ENCODE measurements at regions not wholly inside any gene's neighbourhood (a gene's known extent, or its start where the extent isn't known, plus 50 kb on each side); places are given as distances from the start of the nearest gene placed in this dataset.

DNA sequence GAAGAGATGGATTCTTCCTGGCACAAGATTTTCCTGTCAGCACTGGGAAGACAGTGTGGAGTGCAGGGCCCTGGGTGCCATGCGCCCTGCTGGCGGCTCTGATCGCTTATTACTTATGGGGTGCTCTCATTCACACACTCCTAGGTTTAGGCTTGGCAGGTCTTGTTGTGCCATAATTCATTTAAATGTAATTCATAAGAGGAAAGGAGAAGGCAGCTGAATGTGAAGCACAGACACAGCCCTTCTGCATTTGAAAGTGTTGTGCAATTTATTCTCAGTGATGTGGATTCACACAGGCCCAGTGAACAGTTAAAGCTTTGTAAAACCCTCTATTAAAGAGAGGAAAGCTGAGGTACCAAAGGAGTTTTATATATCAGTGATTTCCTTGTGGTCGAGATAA is 249.7 kb downstream of the C4orf33 start:
- Histone ChIP-seq H3K4me3 (no peak overlapping the region), H3K9me3 (ENCODE audit: low read depth) (no peaks in the 10 kb centered on the region), H3K36me3 (ENCODE audit: low read depth) (no peaks in the 10 kb centered on the region), H3K9me2 (ENCODE audit: insufficient read depth) (no peaks in the 10 kb centered on the region), H3K27me3 (replicated peaks; ENCODE audit: insufficient read depth) (peaks cover 14% of the 10 kb centered on the region; the same call in 1 of the 2 replicates), H3F3A (ENCODE audit: insufficient read depth) (peaks cover 5% of the 10 kb centered on the region), H3K79me2 (ENCODE audit: insufficient read depth) (no peaks in the 10 kb centered on the region), H3K4me2 (ENCODE audit: unreplicated experiment) (no peak overlapping the region), H4K20me1 (ENCODE audit: insufficient read depth) (no peaks in the 10 kb centered on the region), H3K27ac (no peak overlapping the region), H3K9ac (no peak overlapping the region), H2AFZ (no peak overlapping the region), H3K4me1 (ENCODE audit: insufficient read depth) (peaks cover 17% of the 10 kb centered on the region)
- TF ChIP-seq EZH2 (IDR thresholded peaks at IDR 0.05; ENCODE audit: insufficient read depth, poor library complexity, severe bottlenecking) = no peak
- no peak for TF ChIP-seq EZH2phosphoT487 (IDR thresholded peaks at IDR 0.05; ENCODE audit: insufficient read depth, low read depth)
- in situ Hi-C loops (cut with MboI) = loop anchor here (10.0 to 25.0 kb wide), 2 partner anchors 289 to 1158 kb away; no protein-coding TSS in a partner anchor
- 44 to 55% methylated on average over 4 of the region's 4 CpGs for WGBS, 2 experiments (ENCODE audit: low coverage in 1 of 2, low lambda C conversion rate in 2 of 2, missing lambda C conversion rate in 2 of 2)
- no peak for DNase-seq

DNA sequence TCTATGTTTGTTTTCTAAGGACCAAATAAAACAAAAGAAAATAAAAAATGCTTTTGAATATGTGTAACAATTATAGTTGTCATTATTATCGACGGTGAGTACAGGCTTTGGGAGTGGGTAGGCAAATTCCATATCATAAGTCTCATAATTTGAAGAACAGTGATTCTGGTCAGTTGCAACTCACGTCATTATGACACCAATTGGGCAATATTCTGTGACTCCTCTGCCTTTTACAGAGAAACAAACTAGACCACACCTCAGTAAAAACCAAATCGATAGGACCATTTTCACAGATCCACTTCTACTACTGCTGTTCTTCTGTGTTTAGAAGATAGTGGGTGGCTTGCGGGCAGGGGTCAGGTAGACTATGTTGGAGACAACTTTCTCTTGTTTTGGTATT is 250.1 kb downstream of the C4orf33 start:
- H2AFZ ChIP-seq = no peak overlapping the region
- H3K9me2 ChIP-seq (ENCODE audit: insufficient read depth) = no peaks in the 10 kb centered on the region
- in situ Hi-C loops (cut with MboI) = loop anchor here (10.0 to 25.0 kb wide), 2 partner anchors 289 to 1159 kb away; no protein-coding TSS in a partner anchor
- H3K4me3 ChIP-seq = no peak overlapping the region
- no peak overlapping the region for H3K27ac ChIP-seq
- H3K9ac ChIP-seq = no peak overlapping the region
- H3K27me3 ChIP-seq (replicated peaks; ENCODE audit: insufficient read depth) = peaks cover 18% of the 10 kb centered on the region; the same call in 1 of the 2 replicates
- peaks cover 5% of the 10 kb centered on the region for H3F3A ChIP-seq (ENCODE audit: insufficient read depth)
- no peak for DNase-seq
- 45 to 46% methylated on average over 5 of the region's 5 CpGs for WGBS, 2 experiments (ENCODE audit: low coverage in 1 of 2, low lambda C conversion rate in 2 of 2, missing lambda C conversion rate in 2 of 2)
- H3K4me1 ChIP-seq (ENCODE audit: insufficient read depth) = peaks cover 17% of the 10 kb centered on the region
- H3K4me2 ChIP-seq (ENCODE audit: unreplicated experiment) = no peak overlapping the region
- TF ChIP-seq EZH2 (IDR thresholded peaks at IDR 0.05; ENCODE audit: insufficient read depth, poor library complexity, severe bottlenecking) (no peak), EZH2phosphoT487 (IDR thresholded peaks at IDR 0.05; ENCODE audit: insufficient read depth, low read depth) (no peak)
- H3K9me3 ChIP-seq (ENCODE audit: low read depth) = no peaks in the 10 kb centered on the region
- H4K20me1 ChIP-seq (ENCODE audit: insufficient read depth) = no peaks in the 10 kb centered on the region
- H3K79me2 ChIP-seq (ENCODE audit: insufficient read depth) = no peaks in the 10 kb centered on the region
- no peaks in the 10 kb centered on the region for H3K36me3 ChIP-seq (ENCODE audit: low read depth)

DNA sequence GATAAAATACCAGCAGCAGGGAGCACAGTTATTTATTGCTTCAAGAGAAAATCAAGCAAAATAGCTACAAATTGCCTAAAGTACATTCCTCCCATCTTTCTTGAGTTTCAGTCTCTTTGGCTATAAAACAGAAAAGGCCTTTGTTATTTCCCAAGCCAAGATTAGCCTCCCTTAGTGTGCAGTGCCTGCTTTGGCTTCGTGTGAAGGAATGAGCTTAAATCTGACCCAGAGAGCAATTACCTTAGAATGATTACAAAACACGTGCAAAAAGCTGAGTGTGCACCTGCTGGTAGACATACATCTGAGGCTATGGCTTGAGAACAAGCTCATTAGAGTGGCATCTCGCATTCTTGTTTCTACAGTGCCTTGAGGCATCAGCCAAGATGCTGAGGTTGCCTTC is 250.8 kb downstream of the C4orf33 start:
- no peak for DNase-seq
- H3F3A ChIP-seq (ENCODE audit: insufficient read depth) = peaks cover 5% of the 10 kb centered on the region
- in situ Hi-C loops (cut with MboI) = loop anchor here (10.0 to 25.0 kb wide), 2 partner anchors 288 to 1159 kb away; no protein-coding TSS in a partner anchor
- H3K9ac ChIP-seq = no peak overlapping the region
- H3K4me2 ChIP-seq (ENCODE audit: unreplicated experiment) = no peak overlapping the region
- H3K79me2 ChIP-seq (ENCODE audit: insufficient read depth) = no peaks in the 10 kb centered on the region
- H3K27me3 ChIP-seq (replicated peaks; ENCODE audit: insufficient read depth) = peaks cover 21% of the 10 kb centered on the region
- H3K4me3 ChIP-seq = no peak overlapping the region
- H3K36me3 ChIP-seq (ENCODE audit: low read depth) = no peaks in the 10 kb centered on the region
- H4K20me1 ChIP-seq (ENCODE audit: insufficient read depth) = no peaks in the 10 kb centered on the region
- TF ChIP-seq EZH2 (IDR thresholded peaks at IDR 0.05; ENCODE audit: insufficient read depth, poor library complexity, severe bottlenecking) = no peak
- no peak for TF ChIP-seq EZH2phosphoT487 (IDR thresholded peaks at IDR 0.05; ENCODE audit: insufficient read depth, low read depth)
- H3K4me1 ChIP-seq (ENCODE audit: insufficient read depth) = peaks cover 17% of the 10 kb centered on the region
- no peaks in the 10 kb centered on the region for H3K9me3 ChIP-seq (ENCODE audit: low read depth)
- H3K9me2 ChIP-seq (ENCODE audit: insufficient read depth) = no peaks in the 10 kb centered on the region
- H3K27ac ChIP-seq = no peak overlapping the region
- 18 to 23% methylated on average over 3 of the region's 3 CpGs for WGBS, 2 experiments (ENCODE audit: low coverage in 1 of 2, low lambda C conversion rate in 2 of 2, missing lambda C conversion rate in 2 of 2)
- H2AFZ ChIP-seq = no peak overlapping the region

DNA sequence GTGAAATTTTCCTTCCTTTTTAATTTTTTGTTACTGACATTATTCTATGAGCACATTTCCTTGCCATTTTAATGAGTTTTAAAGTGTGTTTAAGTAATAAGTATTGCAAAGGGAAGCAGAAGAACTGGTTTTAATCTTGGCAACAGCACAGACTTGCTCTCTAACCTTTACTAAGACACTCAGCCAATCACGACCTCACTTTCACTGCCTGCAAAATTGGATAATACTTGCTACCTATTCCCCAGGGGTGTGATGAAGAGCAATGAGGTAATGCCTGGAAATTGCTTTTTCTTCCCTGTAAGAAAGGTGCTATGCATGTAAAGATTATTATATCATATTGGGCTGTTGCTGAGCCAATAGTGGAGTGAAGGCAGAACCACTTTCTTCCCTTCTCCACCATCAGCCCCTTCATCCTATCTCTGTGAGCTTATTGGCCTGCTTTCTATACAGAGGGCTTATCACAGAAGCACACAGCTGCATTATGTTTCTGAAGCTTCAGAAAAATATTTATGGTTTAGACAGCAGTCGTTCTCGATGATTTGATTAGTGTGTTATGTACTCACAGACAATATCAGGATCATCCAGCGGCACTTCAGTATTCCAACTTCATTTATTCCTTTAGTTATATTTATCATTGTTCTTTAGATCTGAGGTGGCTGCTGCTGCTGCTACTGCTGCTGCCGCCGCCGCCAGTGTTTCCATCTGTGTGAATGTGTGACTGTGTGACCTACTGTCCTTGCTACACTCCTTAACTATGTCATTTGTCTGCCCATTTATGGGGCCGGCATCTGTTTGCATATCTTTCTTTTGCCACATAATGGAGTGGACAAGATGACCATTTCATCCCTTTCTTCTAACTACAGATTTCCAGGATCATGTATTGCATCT is 255.1 kb downstream of the C4orf33 start:
- 19 to 29% methylated on average over 8 of the region's 8 CpGs for WGBS, 2 experiments (ENCODE audit: low coverage in 1 of 2, low lambda C conversion rate in 2 of 2, missing lambda C conversion rate in 2 of 2)

More for the DNA sequence above, 255.1 kb downstream of the C4orf33 start:
- DNase-seq = no peak
- H4K20me1 ChIP-seq (ENCODE audit: insufficient read depth) = no peaks in the 10 kb centered on the region
- H3K9ac ChIP-seq = no peak overlapping the region
- H3K4me3 ChIP-seq = no peak overlapping the region
- H3K4me1 ChIP-seq (ENCODE audit: insufficient read depth) = no peaks in the 10 kb centered on the region
- no peaks in the 10 kb centered on the region for H3F3A ChIP-seq (ENCODE audit: insufficient read depth)
- no peak overlapping the region for H3K4me2 ChIP-seq (ENCODE audit: unreplicated experiment)
- TF ChIP-seq EZH2phosphoT487 (IDR thresholded peaks at IDR 0.05; ENCODE audit: insufficient read depth, low read depth) (no peak), EZH2 (IDR thresholded peaks at IDR 0.05; ENCODE audit: insufficient read depth, poor library complexity, severe bottlenecking) (no peak)
- in situ Hi-C loops (cut with MboI) = no loop called here
- H3K27me3 ChIP-seq (replicated peaks; ENCODE audit: insufficient read depth) = peaks cover 34% of the 10 kb centered on the region
- H3K9me2 ChIP-seq (ENCODE audit: insufficient read depth) = no peaks in the 10 kb centered on the region
- H2AFZ ChIP-seq = no peak overlapping the region
- no peaks in the 10 kb centered on the region for H3K79me2 ChIP-seq (ENCODE audit: insufficient read depth)
- H3K9me3 ChIP-seq (ENCODE audit: low read depth) = no peaks in the 10 kb centered on the region
- H3K27ac ChIP-seq = no peak overlapping the region
- H3K36me3 ChIP-seq (ENCODE audit: low read depth) = no peaks in the 10 kb centered on the region

All from GM23248 (cell line).